Lower lobe of right lung (tissue), 2 donors: ENCODE measurements at regions not wholly inside any gene's neighbourhood (a gene's known extent, or its start where the extent isn't known, plus 50 kb on each side); places are given as distances from the start of the nearest gene placed in this dataset.

ENCODE experiments used
- ATAC-seq, 2 donors: fragments of 200-7000 bp; cut with Tn5 transposase; one replicate each; pipeline ENCODE4 v1.9.1; 2020 to 2022; ENCODE audit warnings: mild to moderate bottlenecking in 2 of 2, moderate library complexity in 2 of 2
- DNase-seq: peaks from one replicate; pipeline ENCODE4 v3.0.0-alpha.2; 2020
- H3K27ac ChIP-seq: fragments of 200-600 bp; one replicate; pipeline ENCODE4 v1.8.0; 2022
- H3K27me3 ChIP-seq: fragments of 200-600 bp; one replicate; pipeline ENCODE4 v1.8.0; 2022; ENCODE audit warnings: low read depth
- H3K36me3 ChIP-seq: fragments of 200-600 bp; one replicate; pipeline ENCODE4 v1.8.0; 2022; ENCODE audit warnings: mild to moderate bottlenecking
- H3K4me1 ChIP-seq: fragments of 200-600 bp; one replicate; pipeline ENCODE4 v1.8.0; 2022
- H3K4me3 ChIP-seq: fragments of 200-600 bp; one replicate; pipeline ENCODE4 v1.8.0; 2022; ENCODE audit warnings: mild to moderate bottlenecking
- H3K9me3 ChIP-seq: fragments of 200-600 bp; one replicate; pipeline ENCODE4 v1.8.0; 2022
- CTCF ChIP-seq: fragments of 200-600 bp; IDR thresholded peaks from one replicate; pipeline ENCODE4 v1.8.0; 2022; ENCODE audit warnings: antibody characterized with exemption, mild to moderate bottlenecking
- intact Hi-C: fragments of 100-400 bp; cut with DNase I; formaldehyde crosslinking; loops from one replicate; pipeline ENCODE4 v1.11.0; 2022
- donor health status: DM: no; HTN: yes; CAD: no; lungs with severe emphysema.

GRCh38 chr22:49482811-49483210 is 344.9 kb downstream of the BRD1 start:
- no peak for DNase-seq
- Histone ChIP-seq H3K9me3 (no peaks in the 10 kb centered on the region), H3K4me1 (peaks cover 4% of the 10 kb centered on the region), H3K36me3 (no peaks in the 10 kb centered on the region), H3K27me3 (peaks cover 11% of the 10 kb centered on the region), H3K27ac (no peak overlapping the region), H3K4me3 (no peak overlapping the region)
- TF ChIP-seq CTCF = no peak
- intact Hi-C loops = no loop called here
- ATAC-seq = no peak

- intact Hi-C loops = no loop called here
- Histone ChIP-seq H3K4me1 (peaks cover 4% of the 10 kb centered on the region), H3K27me3 (peaks cover 11% of the 10 kb centered on the region), H3K4me3 (peak overlapping the region; percentile 27), H3K9me3 (no peaks in the 10 kb centered on the region), H3K27ac (no peak overlapping the region), H3K36me3 (no peaks in the 10 kb centered on the region)
- DNase-seq (no peak), ATAC-seq (peak in 1 of 2 donors; percentile 32)
- TF ChIP-seq CTCF = no peak
Measured at GRCh38 chr22:49481659-49482399, 345.8 kb downstream of the BRD1 start.

- peaks cover 4% of the 10 kb centered on the region for H3K4me1 ChIP-seq
- intact Hi-C loops = no loop called here
- no peak for DNase-seq
- H3K27ac ChIP-seq = no peak overlapping the region
- H3K9me3 ChIP-seq = no peaks in the 10 kb centered on the region
- H3K27me3 ChIP-seq = peaks cover 11% of the 10 kb centered on the region
- no peak for ATAC-seq
- no peak for TF ChIP-seq CTCF
- no peak overlapping the region for H3K4me3 ChIP-seq
- H3K36me3 ChIP-seq = no peaks in the 10 kb centered on the region
Measured at GRCh38 chr22:49480896-49481658, 346.6 kb downstream of the BRD1 start.

- Histone ChIP-seq H3K36me3 (no peaks in the 10 kb centered on the region), H3K27ac (no peak overlapping the region), H3K27me3 (peaks cover 11% of the 10 kb centered on the region), H3K9me3 (no peaks in the 10 kb centered on the region), H3K4me3 (no peak overlapping the region), H3K4me1 (peaks cover 4% of the 10 kb centered on the region)
- intact Hi-C loops = no loop called here
- no peak for TF ChIP-seq CTCF
- DNase-seq (no peak), ATAC-seq (no peak)
Measured at GRCh38 chr22:49480331-49480730, 347.3 kb downstream of the BRD1 start.

- no peak for DNase-seq
- H3K36me3 ChIP-seq = no peaks in the 10 kb centered on the region
- intact Hi-C loops = no loop called here
Measured at GRCh38 chr22:49479566-49479965, 348.1 kb downstream of the BRD1 start.

More at GRCh38 chr22:49479566-49479965, 348.1 kb downstream of the BRD1 start:
- Histone ChIP-seq H3K4me3 (no peak overlapping the region), H3K27ac (no peak overlapping the region), H3K9me3 (no peaks in the 10 kb centered on the region), H3K27me3 (peaks cover 11% of the 10 kb centered on the region), H3K4me1 (peaks cover 4% of the 10 kb centered on the region)
- ATAC-seq = no peak
- TF ChIP-seq CTCF = no peak
